GM12873 (cell line): ENCODE measurements at regions not wholly inside any gene's neighbourhood (a gene's known extent, or its start where the extent isn't known, plus 50 kb on each side); places are given as distances from the start of the nearest gene placed in this dataset.

ENCODE experiments used
- CTCF ChIP-seq: IDR thresholded peaks from 2 replicates; pipeline ENCODE4 v1.5.1; 2012; ENCODE audit warnings: low read depth, mild to moderate bottlenecking, moderate library complexity, low read length, control low read depth; ENCODE audit not compliant: insufficient read depth; ENCODE audit errors: missing control alignments

- no peak for TF ChIP-seq CTCF
Observed at GRCh38 chr3:177421481-177421785, 224.2 kb upstream of the TBL1XR1 start.

- TF ChIP-seq CTCF, result no peak
Observed at GRCh38 chr3:177424521-177424920, 227.2 kb upstream of the TBL1XR1 start.

GRCh38 chr3:177425042-177425441, 227.8 kb upstream of the TBL1XR1 start:
- no peak for TF ChIP-seq CTCF

GRCh38 chr3:177426106-177426877, 229.0 kb upstream of the TBL1XR1 start:
- TF ChIP-seq CTCF, result no peak

GRCh38 chr3:177426878-177427495, 229.7 kb upstream of the TBL1XR1 start:
- TF ChIP-seq CTCF, result no peak

GRCh38 chr3:177427540-177427939, 230.3 kb upstream of the TBL1XR1 start:
- no peak for TF ChIP-seq CTCF

GRCh38 chr3:177429079-177429478, 231.8 kb upstream of the TBL1XR1 start:
- TF ChIP-seq CTCF, result no peak
